Type B pancreatic cell (in vitro differentiated cells): ENCODE measurements at regions not wholly inside any gene's neighbourhood (a gene's known extent, or its start where the extent isn't known, plus 50 kb on each side); places are given as distances from the start of the nearest gene placed in this dataset.

Experiments
- DNase-seq: peaks from one replicate; pipeline ENCODE4 v3.0.0; 2021; ENCODE audit warnings: mixed read lengths; ENCODE audit not compliant: unreplicated experiment; ENCODE audit errors: extremely low spot score
- H3K27ac Mint-ChIP-seq: 2 replicates; pipeline ENCODE4 v1.8.0; 2021; ENCODE audit warnings: mild to moderate bottlenecking, mixed read lengths
- H3K27me3 Mint-ChIP-seq: 2 replicates; pipeline ENCODE4 v1.8.0; 2021; ENCODE audit warnings: mixed read lengths
- H3K36me3 Mint-ChIP-seq: 2 replicates; pipeline ENCODE4 v1.8.0; 2021; ENCODE audit warnings: mixed read lengths
- H3K4me1 Mint-ChIP-seq: one replicate; pipeline ENCODE4 v1.8.0; 2021; ENCODE audit warnings: mixed read lengths; ENCODE audit not compliant: unreplicated experiment
- H3K4me3 Mint-ChIP-seq: 2 replicates; pipeline ENCODE4 v1.8.0; 2021; ENCODE audit warnings: mild to moderate bottlenecking, mixed read lengths
- H3K9me3 Mint-ChIP-seq: 2 replicates; pipeline ENCODE4 v1.8.0; 2021; ENCODE audit warnings: mixed read lengths
- CTCF ChIP-seq: fragments of 200-600 bp; sonication (generic); conservative IDR thresholded peaks from 2 replicates; pipeline ENCODE4 v1.5.0; 2021; ENCODE audit warnings: antibody characterized with exemption, mild to moderate bottlenecking

DNA sequence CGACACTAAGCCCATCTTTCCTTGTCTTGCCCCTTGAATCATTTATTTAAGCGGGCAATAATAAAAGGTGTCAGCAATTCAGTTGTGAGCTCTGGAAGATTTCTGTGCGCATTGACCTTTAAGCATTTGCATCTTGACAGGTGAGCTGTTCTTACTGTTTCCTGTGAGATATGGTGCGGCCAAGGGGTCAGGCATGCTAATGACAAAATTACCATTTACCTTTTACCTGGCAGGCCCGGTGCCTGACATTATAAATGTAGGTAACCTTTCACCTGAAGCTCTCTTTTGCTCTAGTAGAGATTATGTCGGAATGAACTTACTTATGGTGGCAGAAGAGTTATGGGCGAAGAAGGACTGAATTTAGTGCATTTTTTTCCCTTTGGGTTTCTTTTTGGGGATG, 89.3 kb upstream of the EEF1E1 start:
- H3K27ac Mint-ChIP-seq: no peak overlapping the region
- no peak for TF ChIP-seq CTCF
- H3K9me3 Mint-ChIP-seq: no peaks in the 10 kb centered on the region
- no peak for DNase-seq
- peaks cover 3% of the 10 kb centered on the region for H3K36me3 Mint-ChIP-seq
- H3K4me3 Mint-ChIP-seq: peak overlapping the region; percentile 18
- peaks cover 27% of the 10 kb centered on the region for H3K27me3 Mint-ChIP-seq
- H3K4me1 Mint-ChIP-seq: peaks cover 32% of the 10 kb centered on the region

- Mint-ChIP-seq H3K27ac (no peak overlapping the region), H3K36me3 (no peaks in the 10 kb centered on the region), H3K9me3 (no peaks in the 10 kb centered on the region), H3K4me3 (no peak overlapping the region), H3K4me1 (peaks cover 34% of the 10 kb centered on the region), H3K27me3 (peaks cover 29% of the 10 kb centered on the region)
- no peak for TF ChIP-seq CTCF
- DNase-seq: no peak
Observed at GRCh38 chr6:8187209-8187608, 84.9 kb upstream of the EEF1E1 start.

DNA sequence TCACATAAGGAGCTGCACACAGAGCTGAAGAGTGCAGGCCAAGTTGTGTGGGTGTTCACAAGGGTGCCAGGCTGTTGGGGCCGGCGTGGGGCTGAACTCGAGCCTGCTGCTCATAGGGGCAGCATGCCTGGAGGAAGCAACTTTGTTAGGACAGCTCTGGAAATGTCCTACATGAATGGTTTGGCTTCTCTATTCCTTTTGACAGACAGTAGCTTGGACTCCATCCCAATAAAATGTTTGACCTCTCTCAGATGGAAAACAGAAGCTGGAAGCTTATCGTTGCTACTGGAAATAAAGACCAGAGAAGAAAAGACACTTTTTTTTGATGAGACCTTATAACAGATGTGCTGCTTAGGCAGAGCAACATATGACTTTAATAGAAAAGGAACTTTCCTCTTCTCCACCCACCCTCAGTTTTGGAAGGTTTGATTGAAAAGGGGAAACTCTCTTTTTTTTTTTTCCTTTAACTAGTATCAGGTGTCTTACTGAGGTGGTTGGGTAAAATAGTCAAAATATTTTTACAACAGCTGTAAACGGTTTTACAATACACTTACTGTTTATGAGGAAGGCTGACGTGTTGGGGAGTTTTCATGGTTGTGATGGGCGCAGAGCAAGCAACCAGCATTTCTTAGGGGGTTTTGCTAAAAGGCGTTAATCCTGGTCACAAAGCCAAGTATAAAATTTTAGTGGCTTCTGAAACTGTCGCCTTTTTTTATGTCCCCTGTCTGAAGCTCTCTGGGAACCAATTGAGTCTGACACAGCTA, 80.7 kb upstream of the EEF1E1 start:
- H3K27me3 Mint-ChIP-seq: peaks cover 14% of the 10 kb centered on the region
- H3K4me1 Mint-ChIP-seq: peaks cover 46% of the 10 kb centered on the region
- no peak for TF ChIP-seq CTCF
- H3K27ac Mint-ChIP-seq: peak overlapping the region; percentile 16
- H3K9me3 Mint-ChIP-seq: peaks cover 1% of the 10 kb centered on the region
- DNase-seq: no peak
- no peaks in the 10 kb centered on the region for H3K36me3 Mint-ChIP-seq
- H3K4me3 Mint-ChIP-seq: no peak overlapping the region

DNA sequence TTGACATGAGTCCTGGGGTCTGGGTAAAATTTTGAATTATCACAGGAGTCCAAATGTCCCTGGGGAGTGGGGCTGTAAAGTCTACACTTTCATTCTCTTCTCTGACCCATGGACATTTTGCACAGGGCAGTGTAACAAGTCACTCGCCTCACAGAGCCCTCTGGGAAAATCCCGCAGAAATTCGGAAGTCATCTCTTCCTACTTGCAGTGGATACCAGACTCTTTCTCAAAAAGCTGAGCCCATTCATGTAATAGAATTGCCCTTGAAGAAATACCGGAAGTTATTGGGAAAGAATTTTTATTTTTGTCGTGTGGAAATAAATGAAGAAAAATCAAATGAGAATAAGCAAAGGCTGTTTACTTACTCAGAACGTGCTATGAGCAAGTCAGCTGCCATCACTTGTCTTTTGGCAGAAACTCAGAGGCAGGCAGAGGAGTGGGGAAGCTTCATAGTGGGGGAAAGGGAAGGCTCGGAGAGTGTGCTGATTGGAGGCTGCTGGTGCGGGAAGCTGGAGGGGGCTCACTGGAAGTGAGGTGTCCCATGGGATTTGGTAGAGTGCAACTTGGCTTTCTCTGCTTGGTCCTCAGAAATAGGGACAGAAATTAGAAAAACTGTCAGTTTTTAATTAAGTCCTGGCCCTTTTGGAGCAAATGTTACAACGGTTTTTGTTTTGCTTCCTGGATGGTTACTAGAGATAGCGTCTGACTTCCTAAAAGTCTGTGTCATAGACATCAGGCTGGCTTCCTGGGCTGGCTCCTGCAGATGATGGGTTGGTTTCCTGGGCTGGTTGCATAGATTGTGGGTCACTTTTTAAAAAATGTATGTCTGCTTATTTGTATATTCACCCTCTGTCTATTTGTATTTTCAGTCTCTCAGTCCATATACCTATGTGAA, 79.8 kb upstream of the EEF1E1 start:
- no peak for DNase-seq
- Mint-ChIP-seq H3K4me1 (peaks cover 46% of the 10 kb centered on the region), H3K4me3 (peak overlapping the region; percentile 39), H3K27ac (peak overlapping the region; percentile 4), H3K9me3 (peaks cover 10% of the 10 kb centered on the region), H3K27me3 (peaks cover 15% of the 10 kb centered on the region), H3K36me3 (peaks cover 3% of the 10 kb centered on the region)
- TF ChIP-seq CTCF: no peak

GRCh38 chr6:8181160-8181881, 79.0 kb upstream of the EEF1E1 start:
- no peak for DNase-seq
- H3K4me1 Mint-ChIP-seq: peaks cover 46% of the 10 kb centered on the region
- no peak overlapping the region for H3K4me3 Mint-ChIP-seq
- peaks cover 15% of the 10 kb centered on the region for H3K27me3 Mint-ChIP-seq
- peaks cover 10% of the 10 kb centered on the region for H3K9me3 Mint-ChIP-seq
- H3K36me3 Mint-ChIP-seq: peaks cover 3% of the 10 kb centered on the region
- no peak for TF ChIP-seq CTCF
- H3K27ac Mint-ChIP-seq: peak overlapping the region; percentile 19
